Kidney (tissue), 13 donors: ENCODE measurements at regions not wholly inside any gene's neighbourhood (a gene's known extent, or its start where the extent isn't known, plus 50 kb on each side); places are given as distances from the start of the nearest gene placed in this dataset.

Experiments
- DNase-seq, 5 donors: peaks; one replicate each; pipeline ENCODE4 v3.0.0-alpha.2; 2013 to 2020
- FAIRE-seq: peaks from 2 replicates; lab custom pipeline; 2012; peaks lifted over from hg19 to GRCh38; lab: Jason Lieb, UNC
- H3K27ac ChIP-seq, 2 donors: one replicate each; pipeline ENCODE4 v1.7.0; 2013; ENCODE audit warnings: low read depth in 2 of 2, low read length in 2 of 2, inconsistent platforms in 1 of 2
- H3K27me3 ChIP-seq: one replicate; pipeline ENCODE4 v1.7.1; 2013; ENCODE audit warnings: low read length, inconsistent platforms; ENCODE audit not compliant: control insufficient read depth, insufficient read depth
- H3K36me3 ChIP-seq, 3 donors: one replicate each; pipeline versions ENCODE4 v1.7.0 to v1.7.1; 2013; ENCODE audit warnings: low read length in 3 of 3, control low read depth in 1 of 3, inconsistent platforms in 1 of 3; ENCODE audit not compliant: insufficient read depth in 3 of 3, control insufficient read depth in 2 of 3
- H3K4me1 ChIP-seq, 3 donors: one replicate each; pipeline versions ENCODE4 v1.7.0 to v1.7.1; 2013; ENCODE audit warnings: low read length in 3 of 3, inconsistent platforms in 1 of 3, low read depth in 1 of 3; ENCODE audit not compliant: control insufficient read depth in 2 of 3, insufficient read depth in 2 of 3
- H3K4me3 ChIP-seq, 3 donors: one replicate each; pipeline versions ENCODE4 v1.7.0 to v1.8.1; 2013; ENCODE audit warnings: low read length in 3 of 3, control low read depth in 1 of 3, inconsistent platforms in 1 of 3
- H3K9ac ChIP-seq, 3 donors: one replicate each; pipeline versions ENCODE4 v1.7.0 to v1.7.1; 2013; ENCODE audit warnings: low read length in 3 of 3, control low read depth in 1 of 3, inconsistent platforms in 1 of 3
- H3K9me3 ChIP-seq, 3 donors: one replicate each; pipeline versions ENCODE4 v1.7.0 to v1.7.1; 2013; ENCODE audit warnings: low read length in 3 of 3, control low read depth in 1 of 3, inconsistent platforms in 1 of 3; ENCODE audit not compliant: control insufficient read depth in 2 of 3, insufficient read depth in 1 of 3
- intact Hi-C: fragments of 100-400 bp; cut with DNase I; formaldehyde crosslinking; loops from one replicate; pipeline ENCODE4 v1.11.1; 2022
- TF ChIP-seq, protein P1 (sequence below): IDR thresholded peaks from 3 replicates; pipeline ENCODE4 v1.5.1; 2012; ENCODE audit warnings: mild to moderate bottlenecking, moderate library complexity, borderline replicate concordance; ENCODE audit not compliant: insufficient read depth; ENCODE audit errors: extremely low read depth
- donor health status: control.
- donor health status: control.
- donor health status: control.
- donor health status: control.
- donor health status: control.
- donor health status: DM: yes; HTN: yes; CAD: no.
- donor health status: Normal renal cell carcinoma (clear cell type).

DNA sequence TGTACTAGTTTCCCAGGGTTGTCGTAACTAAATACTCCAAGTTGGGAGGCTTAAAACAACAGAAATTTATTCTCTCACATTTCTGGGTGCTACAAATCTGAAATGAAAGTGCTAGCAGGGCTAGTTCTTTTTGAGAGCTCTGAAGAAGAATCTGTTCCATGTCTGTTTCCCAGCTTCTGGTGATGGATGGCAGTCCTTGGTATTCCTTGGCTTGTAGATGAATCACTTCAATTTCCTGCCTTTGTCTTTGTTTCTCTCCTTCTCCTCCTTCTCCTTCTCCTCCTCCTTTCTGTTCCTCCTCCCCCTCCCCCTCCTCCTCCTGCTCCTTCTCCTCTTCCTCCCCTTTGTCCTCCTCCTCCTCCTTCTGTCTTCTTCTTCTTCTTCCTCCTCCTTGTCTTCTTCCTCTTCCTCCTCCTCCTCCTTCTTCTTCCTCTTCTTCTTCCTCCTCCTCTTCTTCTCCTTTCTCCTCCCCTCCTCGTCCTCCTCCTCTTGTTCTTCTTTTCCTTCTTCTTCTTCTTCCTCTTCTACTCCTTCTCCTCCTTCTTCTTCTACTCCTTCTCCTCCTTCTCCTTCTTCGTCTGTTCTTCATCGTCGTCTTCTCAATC, 104.7 kb upstream of the ANKRD55 start:
- Histone ChIP-seq H3K9me3 (peaks cover 0 to 4% (median 0%) of the 10 kb centered on the region in 3 donors), H3K27ac (no peak overlapping the region), H3K36me3 (no peaks in the 10 kb centered on the region), H3K4me1 (no peaks in the 10 kb centered on the region), H3K27me3 (no peaks in the 10 kb centered on the region), H3K4me3 (no peak overlapping the region), H3K9ac (no peak overlapping the region)
- TF ChIP-seq, protein P1, sequence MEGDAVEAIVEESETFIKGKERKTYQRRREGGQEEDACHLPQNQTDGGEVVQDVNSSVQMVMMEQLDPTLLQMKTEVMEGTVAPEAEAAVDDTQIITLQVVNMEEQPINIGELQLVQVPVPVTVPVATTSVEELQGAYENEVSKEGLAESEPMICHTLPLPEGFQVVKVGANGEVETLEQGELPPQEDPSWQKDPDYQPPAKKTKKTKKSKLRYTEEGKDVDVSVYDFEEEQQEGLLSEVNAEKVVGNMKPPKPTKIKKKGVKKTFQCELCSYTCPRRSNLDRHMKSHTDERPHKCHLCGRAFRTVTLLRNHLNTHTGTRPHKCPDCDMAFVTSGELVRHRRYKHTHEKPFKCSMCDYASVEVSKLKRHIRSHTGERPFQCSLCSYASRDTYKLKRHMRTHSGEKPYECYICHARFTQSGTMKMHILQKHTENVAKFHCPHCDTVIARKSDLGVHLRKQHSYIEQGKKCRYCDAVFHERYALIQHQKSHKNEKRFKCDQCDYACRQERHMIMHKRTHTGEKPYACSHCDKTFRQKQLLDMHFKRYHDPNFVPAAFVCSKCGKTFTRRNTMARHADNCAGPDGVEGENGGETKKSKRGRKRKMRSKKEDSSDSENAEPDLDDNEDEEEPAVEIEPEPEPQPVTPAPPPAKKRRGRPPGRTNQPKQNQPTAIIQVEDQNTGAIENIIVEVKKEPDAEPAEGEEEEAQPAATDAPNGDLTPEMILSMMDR = no peak
- no peak for FAIRE-seq
- DNase-seq = no peak
- intact Hi-C loops = no loop called here

DNA sequence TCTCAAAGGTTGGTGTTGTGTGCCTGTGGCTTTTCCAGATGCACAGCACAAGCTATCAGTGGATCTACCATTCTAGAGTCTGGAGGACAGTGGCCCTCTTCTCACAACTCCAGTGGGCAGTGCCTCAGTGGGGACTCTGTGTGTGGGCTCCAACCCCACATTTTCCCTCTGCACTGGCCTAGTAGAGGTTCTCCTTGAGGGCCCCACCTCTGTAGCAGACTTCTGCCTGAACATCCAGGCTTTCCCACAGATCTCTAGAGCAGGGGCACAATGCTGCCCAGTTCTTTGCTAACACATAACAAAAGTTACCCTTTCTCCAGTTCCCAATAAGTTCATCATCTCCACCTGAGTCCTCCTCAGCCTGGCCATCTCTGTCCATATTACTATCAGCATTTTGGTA, 102.1 kb upstream of the ANKRD55 start:
- Histone ChIP-seq H3K9me3 (peaks cover 0 to 4% (median 0%) of the 10 kb centered on the region in 3 donors), H3K9ac (no peak overlapping the region), H3K36me3 (no peaks in the 10 kb centered on the region), H3K27ac (no peak overlapping the region), H3K4me1 (no peaks in the 10 kb centered on the region), H3K27me3 (no peaks in the 10 kb centered on the region), H3K4me3 (no peak overlapping the region)
- DNase-seq (no peak), FAIRE-seq (no peak)
- intact Hi-C loops = no loop called here
- TF ChIP-seq, protein P1 = no peak

DNA sequence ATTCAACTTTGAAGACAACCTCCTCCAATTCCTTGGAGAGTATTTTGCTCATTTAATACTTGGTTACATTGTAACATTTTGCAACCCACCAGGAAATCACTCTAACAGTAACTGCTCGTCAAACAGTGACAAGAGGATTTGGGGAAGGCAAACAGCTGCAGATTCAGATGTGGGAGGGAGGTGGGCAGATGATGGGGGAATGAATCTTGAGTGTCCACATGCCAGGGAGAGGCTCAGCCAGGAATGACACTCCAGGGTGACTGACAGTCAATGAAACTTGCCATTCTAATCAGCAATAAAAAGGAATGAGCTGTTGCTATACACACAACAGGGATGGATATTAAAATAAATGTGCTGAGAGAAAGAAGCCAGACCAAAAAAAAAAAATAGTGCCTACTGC, 97.7 kb upstream of the ANKRD55 start:
- TF ChIP-seq, protein P1 = no peak
- DNase-seq = no peak
- FAIRE-seq = no peak

DNA sequence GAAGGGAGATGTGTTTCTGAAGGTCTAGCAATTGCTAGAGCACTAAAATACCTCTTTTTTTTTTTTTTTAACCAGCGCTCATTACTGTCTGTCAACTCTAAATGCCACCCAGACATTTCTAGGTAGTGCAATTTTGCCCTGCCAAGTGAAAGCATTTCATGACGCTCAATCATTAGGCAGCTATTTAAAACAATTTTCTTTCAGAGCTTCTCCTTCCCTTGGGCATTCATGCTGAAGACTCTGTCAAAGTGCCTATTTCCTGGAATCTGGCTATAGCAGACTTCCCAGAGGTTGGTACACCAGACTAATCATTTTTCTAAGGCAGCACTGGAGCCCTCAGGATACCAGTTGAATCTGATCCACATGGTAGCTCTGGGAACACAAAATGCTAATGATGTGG, 97.0 kb upstream of the ANKRD55 start:
- Histone ChIP-seq H3K9me3 (peaks cover 0 to 3% (median 0%) of the 10 kb centered on the region in 3 donors), H3K27me3 (no peaks in the 10 kb centered on the region), H3K36me3 (no peaks in the 10 kb centered on the region), H3K9ac (no peak overlapping the region), H3K4me3 (no peak overlapping the region), H3K4me1 (peaks cover 2 to 4% (median 3%) of the 10 kb centered on the region in 3 donors), H3K27ac (no peak overlapping the region)
- FAIRE-seq (no peak), DNase-seq (no peak)
- TF ChIP-seq, protein P1 = no peak
- intact Hi-C loops = no loop called here

More for the DNA sequence above, 97.7 kb upstream of the ANKRD55 start:
- H3K27ac ChIP-seq = no peak overlapping the region
- peaks cover 0 to 4% (median 0%) of the 10 kb centered on the region in 3 donors for H3K9me3 ChIP-seq
- H3K9ac ChIP-seq = no peak overlapping the region
- H3K27me3 ChIP-seq = no peaks in the 10 kb centered on the region
- intact Hi-C loops = no loop called here
- no peak overlapping the region for H3K4me3 ChIP-seq
- peaks cover 0 to 4% (median 3%) of the 10 kb centered on the region in 3 donors for H3K4me1 ChIP-seq
- H3K36me3 ChIP-seq = no peaks in the 10 kb centered on the region
